ENCODE measurements at regions not wholly inside any gene's neighbourhood (a gene's known extent, or its start where the extent isn't known, plus 50 kb on each side); places are given as distances from the start of the nearest gene placed in this dataset.
A peak's percentile ranks its signal among the peaks of the same experiment; 100 is the strongest.

- Mint-ChIP-seq H3K9me3 (peaks cover 24% of the 10 kb centered on the region), H3K27ac (ENCODE audit: unreplicated experiment) (peak overlapping the region; percentile 24), H3K27me3 (ENCODE audit: low read depth) (no peaks in the 10 kb centered on the region), H3K36me3 (ENCODE audit: low read depth) (peaks cover 27% of the 10 kb centered on the region), H3K4me3 (no peak overlapping the region), H3K4me1 (no peaks in the 10 kb centered on the region)
- no peak for TF ChIP-seq CTCF (conservative IDR thresholded peaks at IDR 0.05)
- DNase-seq (ENCODE audit: low read depth, low spot score): no peak
Observed at GRCh38 chr1:81174052-81174451, 626.7 kb upstream of the ADGRL2 start.

- no peak overlapping the region for H3K4me3 Mint-ChIP-seq
- no peak for DNase-seq (ENCODE audit: low read depth, low spot score)
- H3K4me1 Mint-ChIP-seq: no peaks in the 10 kb centered on the region
- H3K27me3 Mint-ChIP-seq (ENCODE audit: low read depth): no peaks in the 10 kb centered on the region
- H3K9me3 Mint-ChIP-seq: peaks cover 20% of the 10 kb centered on the region
- H3K27ac Mint-ChIP-seq (ENCODE audit: unreplicated experiment): no peak overlapping the region
- no peak for TF ChIP-seq CTCF (conservative IDR thresholded peaks at IDR 0.05)
- peaks cover 24% of the 10 kb centered on the region for H3K36me3 Mint-ChIP-seq (ENCODE audit: low read depth)
Observed at GRCh38 chr1:81172483-81172882, 628.3 kb upstream of the ADGRL2 start.

GRCh38 chr1:81170721-81171120 lies 630.0 kb upstream of the ADGRL2 start:
- DNase-seq (ENCODE audit: low read depth, low spot score): no peak
- no peak for TF ChIP-seq CTCF (conservative IDR thresholded peaks at IDR 0.05)
- no peak overlapping the region for H3K27ac Mint-ChIP-seq (ENCODE audit: unreplicated experiment)
- no peaks in the 10 kb centered on the region for H3K4me1 Mint-ChIP-seq
- no peaks in the 10 kb centered on the region for H3K27me3 Mint-ChIP-seq (ENCODE audit: low read depth)
- peaks cover 18% of the 10 kb centered on the region for H3K9me3 Mint-ChIP-seq
- no peak overlapping the region for H3K4me3 Mint-ChIP-seq
- H3K36me3 Mint-ChIP-seq (ENCODE audit: low read depth): peaks cover 22% of the 10 kb centered on the region

GRCh38 chr1:81165963-81166362 lies 634.8 kb upstream of the ADGRL2 start:
- Mint-ChIP-seq H3K36me3 (ENCODE audit: low read depth) (peaks cover 13% of the 10 kb centered on the region), H3K27ac (ENCODE audit: unreplicated experiment) (no peak overlapping the region), H3K27me3 (ENCODE audit: low read depth) (no peaks in the 10 kb centered on the region), H3K4me3 (no peak overlapping the region), H3K9me3 (peaks cover 18% of the 10 kb centered on the region), H3K4me1 (no peaks in the 10 kb centered on the region)
- DNase-seq (ENCODE audit: low read depth, low spot score): no peak
- TF ChIP-seq CTCF (conservative IDR thresholded peaks at IDR 0.05): no peak

- no peaks in the 10 kb centered on the region for H3K27me3 Mint-ChIP-seq (ENCODE audit: low read depth)
- H3K9me3 Mint-ChIP-seq: peaks cover 9% of the 10 kb centered on the region
- H3K27ac Mint-ChIP-seq (ENCODE audit: unreplicated experiment): no peak overlapping the region
- H3K36me3 Mint-ChIP-seq (ENCODE audit: low read depth): peaks cover 7% of the 10 kb centered on the region
- peaks cover 18% of the 10 kb centered on the region for H3K4me1 Mint-ChIP-seq
- no peak for TF ChIP-seq CTCF (conservative IDR thresholded peaks at IDR 0.05)
- DNase-seq (ENCODE audit: low read depth, low spot score): no peak
- H3K4me3 Mint-ChIP-seq: no peak overlapping the region
Observed at GRCh38 chr1:81160696-81161095, 640.0 kb upstream of the ADGRL2 start.

- H3K4me3 Mint-ChIP-seq: no peak overlapping the region
- H3K9me3 Mint-ChIP-seq: no peaks in the 10 kb centered on the region
- no peaks in the 10 kb centered on the region for H3K27me3 Mint-ChIP-seq (ENCODE audit: low read depth)
- DNase-seq (ENCODE audit: low read depth, low spot score): no peak
- H3K27ac Mint-ChIP-seq (ENCODE audit: unreplicated experiment): no peak overlapping the region
- TF ChIP-seq CTCF (conservative IDR thresholded peaks at IDR 0.05): no peak
- no peaks in the 10 kb centered on the region for H3K36me3 Mint-ChIP-seq (ENCODE audit: low read depth)
- peaks cover 18% of the 10 kb centered on the region for H3K4me1 Mint-ChIP-seq
Observed at GRCh38 chr1:81158592-81158991, 642.1 kb upstream of the ADGRL2 start.
